ENCODE measurements at regions not wholly inside any gene's neighbourhood (a gene's known extent, or its start where the extent isn't known, plus 50 kb on each side); places are given as distances from the start of the nearest gene placed in this dataset.

DNA sequence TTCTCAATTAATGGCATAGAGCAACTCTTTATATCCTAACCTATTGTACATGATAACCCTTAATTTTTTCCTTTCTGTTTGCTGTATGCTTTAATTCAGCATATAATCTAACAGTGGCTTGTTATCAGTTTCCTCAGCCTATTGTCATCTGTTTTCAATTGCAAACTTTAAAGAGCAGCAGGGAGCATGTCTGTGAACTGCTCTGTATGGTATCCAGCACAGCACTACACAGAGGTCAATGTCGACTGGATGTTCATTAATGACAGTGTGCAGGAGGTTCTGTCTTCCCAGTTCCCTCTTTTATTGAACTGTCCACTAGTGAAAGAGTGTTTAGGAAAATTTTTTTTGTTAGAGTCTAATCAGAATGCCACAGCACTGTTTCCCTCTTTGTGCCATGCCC is 609.1 kb downstream of the SOX5 start:
- no peaks in the 10 kb centered on the region for H3K9me3 ChIP-seq (ENCODE audit: control insufficient read depth, low read length, poor library complexity, severe bottlenecking)
- no peaks in the 10 kb centered on the region for H3K27me3 Mint-ChIP-seq
- ATAC-seq (no peak), DNase-seq (no peak)
- H3K4me1 Mint-ChIP-seq: no peaks in the 10 kb centered on the region
- H3K27ac Mint-ChIP-seq: no peak overlapping the region
- H3K36me3 Mint-ChIP-seq (ENCODE audit: low read depth): no peaks in the 10 kb centered on the region
- H3K4me3 Mint-ChIP-seq: no peak overlapping the region

DNA sequence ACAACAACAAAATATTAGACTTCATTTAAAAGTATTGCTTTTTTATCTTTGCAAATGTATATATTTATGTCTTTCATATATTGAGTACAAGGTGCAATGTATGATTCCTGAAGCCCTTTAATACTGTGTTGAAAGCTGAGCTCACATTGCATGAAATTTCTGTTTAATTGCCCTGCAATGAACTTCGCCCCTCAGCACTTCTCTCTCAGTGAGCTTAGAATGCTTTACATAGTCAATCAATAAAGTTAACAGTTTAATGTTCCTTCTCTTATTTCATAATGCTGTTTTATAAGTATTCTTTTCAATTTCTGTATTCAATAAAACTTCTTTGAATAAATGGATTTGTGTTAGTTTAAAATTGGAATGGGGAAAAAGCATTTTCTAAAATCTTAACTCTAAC is 607.1 kb downstream of the SOX5 start:
- no peak overlapping the region for H3K27ac Mint-ChIP-seq
- no peak overlapping the region for H3K4me3 Mint-ChIP-seq
- no peaks in the 10 kb centered on the region for H3K36me3 Mint-ChIP-seq (ENCODE audit: low read depth)
- H3K4me1 Mint-ChIP-seq: no peaks in the 10 kb centered on the region
- no peak for ATAC-seq
- no peak for DNase-seq
- no peaks in the 10 kb centered on the region for H3K27me3 Mint-ChIP-seq
- H3K9me3 ChIP-seq (ENCODE audit: control insufficient read depth, low read length, poor library complexity, severe bottlenecking): no peaks in the 10 kb centered on the region

DNA sequence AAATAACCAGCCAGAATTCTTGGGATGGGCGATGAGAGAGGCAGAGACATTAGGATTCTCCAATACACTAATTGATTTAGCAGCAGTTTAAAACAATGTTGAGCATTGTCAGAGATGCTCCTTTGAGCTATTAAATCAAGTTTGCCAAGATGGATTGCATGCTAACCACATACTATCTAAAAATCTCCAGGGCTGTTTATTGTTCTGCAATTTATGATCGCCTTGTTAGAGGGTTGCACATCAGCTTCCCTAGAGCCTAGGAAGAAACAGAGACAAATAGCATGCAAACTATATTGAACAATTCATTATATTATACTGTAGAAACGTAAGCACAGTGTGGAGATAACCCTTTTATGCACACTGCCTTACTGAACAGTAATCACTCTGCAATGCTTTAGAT is 599.9 kb downstream of the SOX5 start:
- no peaks in the 10 kb centered on the region for H3K36me3 Mint-ChIP-seq (ENCODE audit: low read depth)
- H3K4me1 Mint-ChIP-seq: no peaks in the 10 kb centered on the region
- no peaks in the 10 kb centered on the region for H3K9me3 ChIP-seq (ENCODE audit: control insufficient read depth, low read length, poor library complexity, severe bottlenecking)
- H3K27ac Mint-ChIP-seq: no peak overlapping the region
- H3K27me3 Mint-ChIP-seq: no peaks in the 10 kb centered on the region
- DNase-seq (no peak), ATAC-seq (no peak)
- H3K4me3 Mint-ChIP-seq: no peak overlapping the region

DNA sequence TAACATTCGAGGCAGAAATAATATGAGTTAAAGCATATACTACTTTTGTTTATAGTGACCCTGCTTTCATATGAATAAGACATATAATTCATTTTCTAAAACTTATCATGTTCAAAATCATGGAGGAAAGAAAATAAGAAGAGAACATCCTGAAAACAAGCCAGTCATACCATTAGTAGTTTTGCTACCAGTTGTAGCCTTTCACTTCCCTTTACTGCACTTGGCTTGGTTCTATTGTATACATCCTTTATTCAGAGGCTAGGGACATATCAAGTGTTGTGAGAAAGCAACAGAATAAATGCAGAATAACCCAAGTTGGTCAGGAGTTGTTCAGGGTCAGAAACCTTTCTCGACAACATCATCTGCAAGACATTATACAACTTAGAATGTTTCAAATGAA is 598.7 kb downstream of the SOX5 start:
- no peaks in the 10 kb centered on the region for H3K36me3 Mint-ChIP-seq (ENCODE audit: low read depth)
- H3K4me1 Mint-ChIP-seq: no peaks in the 10 kb centered on the region
- no peak overlapping the region for H3K27ac Mint-ChIP-seq
- no peaks in the 10 kb centered on the region for H3K27me3 Mint-ChIP-seq
- H3K9me3 ChIP-seq (ENCODE audit: control insufficient read depth, low read length, poor library complexity, severe bottlenecking): no peaks in the 10 kb centered on the region
- no peak for ATAC-seq
- no peak overlapping the region for H3K4me3 Mint-ChIP-seq
- no peak for DNase-seq

DNA sequence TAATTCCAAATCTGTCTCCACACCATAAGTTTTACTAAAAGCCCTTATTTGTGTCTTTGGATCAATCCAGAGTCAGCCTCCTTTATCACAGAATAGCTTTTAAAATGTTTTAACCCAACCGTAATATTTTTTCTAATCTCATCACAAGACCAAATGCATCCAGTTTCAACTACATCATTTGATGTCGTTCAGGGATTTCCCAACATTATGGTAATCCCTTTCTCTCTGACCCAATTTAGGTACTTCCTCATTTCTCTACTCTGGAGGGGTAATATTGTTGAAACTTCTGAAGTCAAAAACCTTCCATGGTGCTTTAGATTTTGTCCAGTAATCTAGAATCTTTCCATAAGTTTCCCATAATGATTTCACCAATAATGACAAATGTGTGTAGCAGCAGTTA is 596.8 kb downstream of the SOX5 start:
- no peaks in the 10 kb centered on the region for H3K4me1 Mint-ChIP-seq
- no peak overlapping the region for H3K27ac Mint-ChIP-seq
- H3K9me3 ChIP-seq (ENCODE audit: control insufficient read depth, low read length, poor library complexity, severe bottlenecking): no peaks in the 10 kb centered on the region
- no peak overlapping the region for H3K4me3 Mint-ChIP-seq
- H3K36me3 Mint-ChIP-seq (ENCODE audit: low read depth): no peaks in the 10 kb centered on the region
- no peak for ATAC-seq
- no peak for DNase-seq
- no peaks in the 10 kb centered on the region for H3K27me3 Mint-ChIP-seq

DNA sequence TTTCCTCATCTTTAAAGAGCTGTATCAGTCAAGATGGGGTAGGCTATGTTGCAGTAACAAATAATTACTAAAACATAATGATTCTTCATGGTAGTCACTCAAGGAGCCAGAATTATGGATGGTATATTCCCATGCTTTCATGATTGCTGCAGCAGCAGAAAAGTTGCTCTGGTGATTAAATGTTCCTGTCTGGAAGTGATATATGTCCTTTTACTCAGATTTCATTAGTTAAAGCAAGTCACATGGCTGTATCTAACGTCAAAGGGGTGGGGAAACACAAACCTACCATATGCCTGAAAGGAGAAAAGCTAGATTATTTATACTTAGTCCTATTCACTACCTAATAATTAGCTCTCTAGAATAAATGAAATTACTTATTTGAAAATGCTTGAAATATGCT is 594.7 kb downstream of the SOX5 start:
- Mint-ChIP-seq H3K4me3 (no peak overlapping the region), H3K27me3 (no peaks in the 10 kb centered on the region), H3K27ac (no peak overlapping the region), H3K4me1 (no peaks in the 10 kb centered on the region), H3K36me3 (ENCODE audit: low read depth) (no peaks in the 10 kb centered on the region)
- DNase-seq (no peak), ATAC-seq (no peak)
- H3K9me3 ChIP-seq (ENCODE audit: control insufficient read depth, low read length, poor library complexity, severe bottlenecking): no peaks in the 10 kb centered on the region

DNA sequence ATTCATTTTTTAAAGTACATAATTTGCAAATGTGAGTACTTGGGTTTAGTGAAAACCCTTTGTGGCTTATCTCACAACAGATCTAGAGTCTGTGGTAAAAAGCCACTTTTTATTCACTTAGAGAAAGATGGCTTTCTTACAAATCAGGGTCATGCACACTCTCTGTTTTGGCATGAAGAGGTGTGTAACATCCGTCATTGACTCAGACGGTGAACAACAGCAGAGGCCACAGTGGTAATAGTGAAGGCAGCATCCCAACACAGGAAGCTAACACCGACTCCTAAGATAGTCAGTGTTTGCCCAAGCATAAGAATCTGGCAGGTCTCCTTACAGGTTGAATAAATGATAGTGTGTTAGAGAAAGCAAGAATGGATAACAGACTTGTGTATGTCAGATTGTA is 593.0 kb downstream of the SOX5 start:
- Mint-ChIP-seq H3K4me1 (no peaks in the 10 kb centered on the region), H3K27me3 (no peaks in the 10 kb centered on the region), H3K4me3 (no peak overlapping the region), H3K27ac (no peak overlapping the region), H3K36me3 (ENCODE audit: low read depth) (no peaks in the 10 kb centered on the region)
- no peaks in the 10 kb centered on the region for H3K9me3 ChIP-seq (ENCODE audit: control insufficient read depth, low read length, poor library complexity, severe bottlenecking)
- no peak for ATAC-seq
- DNase-seq: no peak

DNA sequence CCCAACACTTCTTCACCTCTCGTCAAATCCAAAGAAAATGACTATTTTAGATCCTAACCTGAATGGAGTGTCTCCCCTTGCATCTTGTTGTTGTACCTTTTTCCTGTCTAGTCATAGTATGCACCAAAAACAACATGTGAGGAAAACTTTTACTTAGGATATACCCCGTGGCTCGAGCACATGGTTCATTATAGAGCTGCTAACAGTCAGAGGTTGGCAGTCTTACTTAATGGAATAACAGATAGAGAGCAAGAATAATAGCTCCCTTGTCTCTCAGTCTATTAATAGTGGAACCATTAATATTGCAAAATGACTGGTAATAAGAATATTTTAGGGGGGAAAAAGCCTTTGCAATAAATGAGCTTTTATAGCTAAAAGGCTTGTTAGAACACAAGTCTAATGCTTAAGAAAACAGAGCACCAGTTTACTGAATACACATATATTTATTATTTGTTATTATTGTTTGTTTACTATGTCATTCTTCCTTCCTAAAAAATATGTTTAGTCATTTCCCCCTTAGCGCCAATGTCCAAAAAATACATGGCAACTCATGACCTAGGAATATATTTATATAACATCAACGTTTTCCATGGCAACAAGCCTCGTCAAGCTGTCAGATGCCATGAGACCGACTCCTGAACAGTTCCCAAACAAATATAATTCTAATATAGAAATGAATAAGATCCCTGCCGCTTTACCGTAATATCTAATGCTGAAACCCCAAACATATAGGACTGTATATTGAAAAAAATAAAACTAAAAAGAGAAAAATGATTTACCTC is 592.4 kb downstream of the SOX5 start:
- H3K4me3 Mint-ChIP-seq: no peak overlapping the region
- ATAC-seq: no peak

DNA sequence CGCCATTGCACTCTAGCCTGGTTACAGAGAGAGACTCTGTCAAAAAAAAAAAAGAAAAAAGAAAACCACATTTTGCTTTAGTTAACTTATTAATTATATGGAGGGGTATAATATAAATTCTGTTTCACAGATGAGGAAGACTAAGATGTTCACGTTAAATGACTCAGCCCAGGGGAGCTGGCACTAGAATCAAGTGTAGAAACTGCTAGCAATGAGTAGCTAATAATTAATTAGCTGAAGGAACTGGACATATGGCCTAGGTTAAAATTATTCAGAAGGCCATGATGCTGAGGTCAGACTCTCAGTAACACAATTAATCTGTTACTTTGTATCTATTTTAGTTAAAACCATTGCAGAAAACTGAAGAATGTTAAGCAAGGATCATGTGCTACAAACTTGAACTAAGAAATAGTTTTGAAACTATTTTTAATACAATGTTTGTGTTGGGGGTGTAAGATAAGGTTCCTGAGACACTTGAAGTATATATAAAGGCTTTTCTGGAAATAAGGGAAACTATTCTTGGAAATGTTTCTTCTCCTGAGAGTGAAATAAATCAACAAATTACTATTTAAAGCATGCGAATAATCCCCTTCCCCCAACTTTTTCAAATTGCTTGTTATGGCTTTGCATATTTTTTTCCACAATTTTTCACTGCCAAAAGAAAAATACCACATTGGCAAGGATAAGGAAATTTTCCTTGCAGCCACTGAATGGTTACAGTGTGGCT is 589.3 kb downstream of the SOX5 start:
- H3K9me3 ChIP-seq (ENCODE audit: control insufficient read depth, low read length, poor library complexity, severe bottlenecking): no peaks in the 10 kb centered on the region
- Mint-ChIP-seq H3K36me3 (ENCODE audit: low read depth) (no peaks in the 10 kb centered on the region), H3K27ac (no peak overlapping the region), H3K4me1 (no peaks in the 10 kb centered on the region), H3K27me3 (no peaks in the 10 kb centered on the region), H3K4me3 (no peak overlapping the region)
- DNase-seq (no peak), ATAC-seq (no peak)

More for the DNA sequence above, 592.4 kb downstream of the SOX5 start:
- no peaks in the 10 kb centered on the region for H3K9me3 ChIP-seq (ENCODE audit: control insufficient read depth, low read length, poor library complexity, severe bottlenecking)
- no peak overlapping the region for H3K27ac Mint-ChIP-seq
- no peak for DNase-seq
- H3K27me3 Mint-ChIP-seq: no peaks in the 10 kb centered on the region
- H3K4me1 Mint-ChIP-seq: no peaks in the 10 kb centered on the region
- H3K36me3 Mint-ChIP-seq (ENCODE audit: low read depth): no peaks in the 10 kb centered on the region

DNA sequence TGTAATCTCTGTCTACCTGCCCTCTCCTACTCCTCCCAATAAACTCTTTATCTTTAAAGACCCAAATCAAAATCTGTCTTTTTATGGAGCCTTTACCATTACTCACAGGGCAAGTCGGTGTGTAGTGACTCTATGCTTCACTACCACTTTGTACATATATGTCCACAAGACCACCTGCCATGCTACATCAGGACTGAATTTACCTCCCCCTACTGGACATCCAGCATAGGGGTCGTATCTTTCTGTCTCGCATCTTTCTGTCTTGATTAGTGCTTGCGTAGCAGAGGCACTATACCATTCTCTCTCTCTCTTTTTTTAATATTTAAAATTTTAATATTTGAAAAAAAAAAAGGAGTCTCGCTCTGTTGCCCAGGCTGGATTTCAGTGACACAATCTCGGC is 587.5 kb downstream of the SOX5 start:
- H3K4me3 Mint-ChIP-seq: no peak overlapping the region
- DNase-seq (no peak), ATAC-seq (no peak)
- H3K27ac Mint-ChIP-seq: no peak overlapping the region
- H3K4me1 Mint-ChIP-seq: no peaks in the 10 kb centered on the region
- H3K36me3 Mint-ChIP-seq (ENCODE audit: low read depth): no peaks in the 10 kb centered on the region
- H3K27me3 Mint-ChIP-seq: no peaks in the 10 kb centered on the region
- no peaks in the 10 kb centered on the region for H3K9me3 ChIP-seq (ENCODE audit: control insufficient read depth, low read length, poor library complexity, severe bottlenecking)

DNA sequence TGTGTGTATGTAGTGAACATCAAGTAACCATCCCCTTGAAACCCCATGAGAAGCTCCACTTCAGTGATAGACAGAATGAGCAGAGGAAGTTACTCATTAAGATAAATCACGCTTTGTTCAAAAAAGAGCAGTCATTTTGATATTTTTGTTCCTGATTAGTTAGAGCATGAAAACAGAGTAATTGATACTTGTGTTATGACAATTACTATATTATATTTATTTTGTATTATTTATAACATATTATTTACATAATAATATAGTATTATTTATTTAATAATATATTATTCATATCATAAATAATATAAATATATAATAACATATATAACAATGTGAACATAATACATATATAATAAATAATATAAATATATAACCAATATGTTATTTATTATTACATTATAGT is 580.9 kb downstream of the SOX5 start:
- no peaks in the 10 kb centered on the region for H3K9me3 ChIP-seq (ENCODE audit: control insufficient read depth, low read length, poor library complexity, severe bottlenecking)
- ATAC-seq (no peak), DNase-seq (no peak)
- no peaks in the 10 kb centered on the region for H3K27me3 Mint-ChIP-seq
- no peaks in the 10 kb centered on the region for H3K4me1 Mint-ChIP-seq
- H3K36me3 Mint-ChIP-seq (ENCODE audit: low read depth): no peaks in the 10 kb centered on the region
- H3K4me3 Mint-ChIP-seq: no peak overlapping the region
- H3K27ac Mint-ChIP-seq: no peak overlapping the region

DNA sequence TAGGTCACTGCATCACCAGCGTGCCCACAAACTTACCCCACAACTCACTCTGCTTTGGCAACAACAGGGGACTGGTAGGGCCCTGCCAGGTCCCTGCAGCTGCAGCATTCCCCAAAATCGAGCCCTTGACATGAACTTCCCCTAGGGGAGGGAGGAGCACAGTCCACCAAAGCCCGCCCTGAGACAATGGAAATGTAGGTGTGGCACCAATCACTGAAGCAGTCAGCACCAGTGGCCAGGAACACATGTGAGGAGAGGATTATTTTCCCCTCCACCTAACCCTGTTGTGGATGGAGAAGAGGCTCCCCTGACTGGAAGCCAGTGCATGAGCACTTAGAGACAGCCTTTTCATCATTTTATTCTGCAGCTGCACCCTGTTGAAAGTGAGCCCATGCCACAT is 573.8 kb downstream of the SOX5 start:
- H3K36me3 Mint-ChIP-seq (ENCODE audit: low read depth): no peaks in the 10 kb centered on the region
- ATAC-seq (no peak), DNase-seq (no peak)
- no peak overlapping the region for H3K27ac Mint-ChIP-seq
- H3K9me3 ChIP-seq (ENCODE audit: control insufficient read depth, low read length, poor library complexity, severe bottlenecking): no peaks in the 10 kb centered on the region
- no peak overlapping the region for H3K4me3 Mint-ChIP-seq
- no peaks in the 10 kb centered on the region for H3K4me1 Mint-ChIP-seq
- no peaks in the 10 kb centered on the region for H3K27me3 Mint-ChIP-seq

DNA sequence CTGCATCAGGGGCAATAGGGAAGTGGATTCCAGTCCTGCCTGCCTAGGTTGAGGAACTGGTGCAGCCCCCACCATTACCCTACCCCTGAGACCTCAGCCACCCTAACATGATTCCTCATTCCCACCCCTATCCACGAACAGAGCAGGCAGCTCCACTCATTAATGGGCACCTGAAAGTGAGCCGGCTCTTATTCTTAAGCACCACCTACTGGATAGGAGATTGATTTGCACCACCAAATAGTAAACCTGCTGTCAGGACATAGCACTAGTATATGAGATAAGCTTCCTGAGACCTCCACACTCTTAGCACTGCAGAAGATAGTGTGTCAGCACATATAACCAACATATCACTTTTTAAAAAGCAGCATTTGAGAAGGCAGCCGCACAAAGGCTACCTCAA is 573.2 kb downstream of the SOX5 start:
- ATAC-seq (no peak), DNase-seq (no peak)
- no peaks in the 10 kb centered on the region for H3K4me1 Mint-ChIP-seq
- H3K9me3 ChIP-seq (ENCODE audit: control insufficient read depth, low read length, poor library complexity, severe bottlenecking): no peaks in the 10 kb centered on the region
- no peaks in the 10 kb centered on the region for H3K36me3 Mint-ChIP-seq (ENCODE audit: low read depth)
- H3K27ac Mint-ChIP-seq: no peak overlapping the region
- no peak overlapping the region for H3K4me3 Mint-ChIP-seq
- no peaks in the 10 kb centered on the region for H3K27me3 Mint-ChIP-seq
